ENCODE measurements at regions not wholly inside any gene's neighbourhood (a gene's known extent, or its start where the extent isn't known, plus 50 kb on each side); places are given as distances from the start of the nearest gene placed in this dataset.

DNA sequence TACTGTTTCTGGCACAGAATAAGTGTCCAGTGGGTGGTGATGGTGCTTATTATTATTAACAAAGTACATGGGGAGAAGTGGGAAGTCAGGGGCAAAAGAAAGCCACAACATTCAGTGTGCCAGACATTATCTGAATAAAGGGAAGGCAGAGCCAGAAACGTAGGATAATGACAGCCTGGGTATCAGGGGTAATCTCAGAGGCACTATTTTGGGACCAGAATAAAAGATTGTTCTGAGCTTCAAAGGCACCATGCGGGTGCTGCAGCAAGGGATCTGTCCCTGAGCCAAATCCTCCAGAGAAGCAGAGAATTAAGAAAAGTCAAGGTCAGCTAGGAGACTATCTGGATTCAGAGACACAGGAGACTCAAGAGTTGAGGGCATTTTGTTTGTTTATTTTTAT, 328.8 kb upstream of the GATB start:
- Histone ChIP-seq H3K36me3 (no peaks in the 10 kb centered on the region), H3K27me3 (ENCODE audit: low read depth) (no peaks in the 10 kb centered on the region), H3K4me1 (no peaks in the 10 kb centered on the region), H3K27ac (no peak overlapping the region), H3K4me3 (no peak overlapping the region), H3K9me3 (no peaks in the 10 kb centered on the region)
- DNase-seq = no peak
- no peak for ATAC-seq
- intact Hi-C loops (cut with DNase I) = no loop called here
- TF ChIP-seq, protein P1, sequence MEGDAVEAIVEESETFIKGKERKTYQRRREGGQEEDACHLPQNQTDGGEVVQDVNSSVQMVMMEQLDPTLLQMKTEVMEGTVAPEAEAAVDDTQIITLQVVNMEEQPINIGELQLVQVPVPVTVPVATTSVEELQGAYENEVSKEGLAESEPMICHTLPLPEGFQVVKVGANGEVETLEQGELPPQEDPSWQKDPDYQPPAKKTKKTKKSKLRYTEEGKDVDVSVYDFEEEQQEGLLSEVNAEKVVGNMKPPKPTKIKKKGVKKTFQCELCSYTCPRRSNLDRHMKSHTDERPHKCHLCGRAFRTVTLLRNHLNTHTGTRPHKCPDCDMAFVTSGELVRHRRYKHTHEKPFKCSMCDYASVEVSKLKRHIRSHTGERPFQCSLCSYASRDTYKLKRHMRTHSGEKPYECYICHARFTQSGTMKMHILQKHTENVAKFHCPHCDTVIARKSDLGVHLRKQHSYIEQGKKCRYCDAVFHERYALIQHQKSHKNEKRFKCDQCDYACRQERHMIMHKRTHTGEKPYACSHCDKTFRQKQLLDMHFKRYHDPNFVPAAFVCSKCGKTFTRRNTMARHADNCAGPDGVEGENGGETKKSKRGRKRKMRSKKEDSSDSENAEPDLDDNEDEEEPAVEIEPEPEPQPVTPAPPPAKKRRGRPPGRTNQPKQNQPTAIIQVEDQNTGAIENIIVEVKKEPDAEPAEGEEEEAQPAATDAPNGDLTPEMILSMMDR (IDR thresholded peaks at IDR 0.05) = no peak

DNA sequence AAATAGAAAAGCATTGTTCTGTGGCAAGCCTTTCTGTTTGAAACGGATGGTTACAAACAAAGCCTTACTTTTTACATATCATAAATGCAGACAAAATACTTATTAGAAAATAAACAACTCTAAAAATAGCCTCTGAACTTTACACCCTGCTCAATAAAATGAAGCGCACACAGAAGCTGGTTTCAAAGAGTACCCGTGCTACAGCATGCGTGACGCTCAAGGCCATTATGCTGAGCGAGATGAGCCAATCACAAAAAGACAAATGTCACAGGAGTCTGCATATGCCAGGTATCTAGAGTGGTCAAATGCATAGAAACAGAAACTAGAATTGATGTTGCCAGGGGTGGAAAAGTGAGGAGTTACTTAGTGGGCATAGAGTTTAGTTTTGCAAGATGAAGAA, 326.5 kb upstream of the GATB start:
- Histone ChIP-seq H3K36me3 (no peaks in the 10 kb centered on the region), H3K4me3 (no peak overlapping the region), H3K27me3 (ENCODE audit: low read depth) (no peaks in the 10 kb centered on the region), H3K4me1 (no peaks in the 10 kb centered on the region), H3K27ac (no peak overlapping the region), H3K9me3 (no peaks in the 10 kb centered on the region)
- DNase-seq (no peak), ATAC-seq (no peak)
- intact Hi-C loops (cut with DNase I) = no loop called here
- TF ChIP-seq, protein P1 (IDR thresholded peaks at IDR 0.05) = no peak

DNA sequence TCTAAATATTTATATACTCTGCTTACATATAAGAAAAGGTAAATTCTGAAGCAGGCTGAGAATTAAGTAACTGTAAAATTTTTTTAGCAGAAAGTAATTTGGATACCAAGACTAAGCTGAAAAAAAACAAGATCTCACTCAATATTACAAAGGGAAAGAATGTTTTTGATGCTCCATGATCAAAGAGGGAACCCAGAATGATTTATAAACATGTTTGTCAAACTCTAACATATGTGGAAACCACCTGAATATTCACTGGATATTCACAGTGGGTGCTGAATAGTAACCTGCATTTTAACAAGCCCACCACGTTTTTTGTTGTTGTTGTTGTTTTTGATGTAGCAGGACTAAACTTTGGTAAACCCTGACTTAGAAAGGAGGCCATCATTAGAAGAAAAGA, 324.9 kb upstream of the GATB start:
- TF ChIP-seq, protein P1 (IDR thresholded peaks at IDR 0.05) = no peak
- H3K4me1 ChIP-seq = no peaks in the 10 kb centered on the region
- intact Hi-C loops (cut with DNase I) = no loop called here
- no peak overlapping the region for H3K27ac ChIP-seq
- ATAC-seq = no peak
- H3K36me3 ChIP-seq = no peaks in the 10 kb centered on the region
- no peaks in the 10 kb centered on the region for H3K9me3 ChIP-seq
- H3K27me3 ChIP-seq (ENCODE audit: low read depth) = no peaks in the 10 kb centered on the region
- no peak for DNase-seq
- no peak overlapping the region for H3K4me3 ChIP-seq

GRCh38 chr4:152083338-152083737, 322.5 kb upstream of the GATB start:
- intact Hi-C loops (cut with DNase I) = no loop called here
- H3K9me3 ChIP-seq = no peaks in the 10 kb centered on the region
- H3K27me3 ChIP-seq (ENCODE audit: low read depth) = no peaks in the 10 kb centered on the region
- no peak overlapping the region for H3K27ac ChIP-seq
- H3K4me3 ChIP-seq = no peak overlapping the region
- no peaks in the 10 kb centered on the region for H3K4me1 ChIP-seq
- ATAC-seq (no peak), DNase-seq (no peak)
- no peaks in the 10 kb centered on the region for H3K36me3 ChIP-seq
- TF ChIP-seq, protein P1 (IDR thresholded peaks at IDR 0.05) = no peak

DNA sequence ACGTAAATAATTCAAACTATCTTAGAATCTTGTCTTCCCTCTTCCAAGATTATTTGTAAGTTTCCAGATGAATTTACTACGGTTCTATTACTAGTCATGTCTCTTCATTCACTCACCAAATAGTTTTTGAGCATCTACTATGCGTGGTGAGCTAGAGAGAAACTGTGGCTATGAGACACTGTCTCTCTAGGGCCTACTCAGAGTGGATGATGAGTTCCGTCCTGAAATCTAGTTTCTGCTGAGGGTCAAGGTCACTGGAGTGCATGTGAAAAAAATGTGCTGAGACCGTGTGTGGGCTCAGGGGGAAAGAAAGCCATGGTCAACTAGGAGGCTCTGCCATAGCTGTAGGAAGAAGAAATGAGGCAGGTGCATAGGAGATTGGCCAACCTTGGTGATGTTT, 320.2 kb upstream of the GATB start:
- Histone ChIP-seq H3K4me3 (no peak overlapping the region), H3K4me1 (no peaks in the 10 kb centered on the region), H3K36me3 (no peaks in the 10 kb centered on the region), H3K27me3 (ENCODE audit: low read depth) (no peaks in the 10 kb centered on the region), H3K27ac (no peak overlapping the region), H3K9me3 (no peaks in the 10 kb centered on the region)
- DNase-seq (no peak), ATAC-seq (no peak)
- TF ChIP-seq, protein P1 (IDR thresholded peaks at IDR 0.05) = no peak
- intact Hi-C loops (cut with DNase I) = no loop called here
